ENCODE measurements at regions not wholly inside any gene's neighbourhood (a gene's known extent, or its start where the extent isn't known, plus 50 kb on each side); places are given as distances from the start of the nearest gene placed in this dataset.

DNA sequence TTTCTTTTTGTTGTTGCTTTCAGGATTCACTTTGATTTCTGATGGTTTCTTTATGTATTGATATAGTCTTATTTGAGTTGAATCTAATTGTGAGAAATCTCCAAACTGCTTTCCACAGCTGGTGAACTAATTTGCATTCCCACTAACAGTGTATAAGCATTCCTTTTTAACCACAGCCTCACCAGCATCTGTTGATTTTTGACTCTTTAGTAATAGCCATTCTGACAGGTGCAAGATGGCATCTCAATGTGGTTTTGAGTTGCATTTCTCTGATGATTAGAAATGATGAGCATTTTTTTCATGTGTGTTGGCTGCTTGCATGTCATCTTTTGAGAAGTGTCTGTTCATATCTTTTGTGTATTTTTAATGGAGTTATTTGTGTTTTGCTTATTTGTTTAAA is 1023.1 kb downstream of the SH3BGRL start:
- no peak for DNase-seq (ENCODE audit: low read depth)
- Histone ChIP-seq H3K36me3 (ENCODE audit: control insufficient read depth, insufficient read depth, low read length, severe bottlenecking) (no peaks in the 10 kb centered on the region), H3K4me1 (ENCODE audit: control insufficient read depth, insufficient read depth, low read length) (no peaks in the 10 kb centered on the region), H3K4me3 (ENCODE audit: low read length) (no peak overlapping the region), H3K27me3 (replicated peaks; ENCODE audit: control insufficient read depth, insufficient read depth, low read length) (no peaks in the 10 kb centered on the region), H3K9me3 (ENCODE audit: control insufficient read depth, low read length) (peaks cover 18% of the 10 kb centered on the region), H3K9ac (ENCODE audit: low read length) (no peak overlapping the region)

DNA sequence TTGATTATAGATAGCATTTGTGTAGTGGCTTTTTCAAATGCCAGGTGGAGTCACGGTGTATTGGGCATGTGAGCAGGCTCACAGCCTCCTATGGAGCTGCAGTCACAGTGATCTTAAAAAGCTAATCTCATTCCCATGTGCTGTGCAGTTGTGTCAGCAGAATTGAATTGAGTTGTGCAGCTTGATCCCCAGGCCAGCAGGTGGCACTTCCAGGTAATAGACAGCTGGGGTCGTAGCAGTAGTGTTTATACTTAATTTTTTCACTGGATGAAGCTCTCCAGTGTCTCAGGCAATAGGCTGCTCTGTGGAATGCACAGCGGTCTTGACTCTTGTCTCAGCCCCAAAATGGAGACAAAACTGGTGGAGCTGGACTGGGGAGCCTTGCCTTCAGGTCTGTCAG is 1028.1 kb downstream of the SH3BGRL start:
- no peaks in the 10 kb centered on the region for H3K27me3 ChIP-seq (replicated peaks; ENCODE audit: control insufficient read depth, insufficient read depth, low read length)
- DNase-seq (ENCODE audit: low read depth): no peak
- H3K9ac ChIP-seq (ENCODE audit: low read length): no peak overlapping the region
- peaks cover 13% of the 10 kb centered on the region for H3K9me3 ChIP-seq (ENCODE audit: control insufficient read depth, low read length)
- no peaks in the 10 kb centered on the region for H3K4me1 ChIP-seq (ENCODE audit: control insufficient read depth, insufficient read depth, low read length)
- no peak overlapping the region for H3K4me3 ChIP-seq (ENCODE audit: low read length)
- H3K36me3 ChIP-seq (ENCODE audit: control insufficient read depth, insufficient read depth, low read length, severe bottlenecking): no peaks in the 10 kb centered on the region

DNA sequence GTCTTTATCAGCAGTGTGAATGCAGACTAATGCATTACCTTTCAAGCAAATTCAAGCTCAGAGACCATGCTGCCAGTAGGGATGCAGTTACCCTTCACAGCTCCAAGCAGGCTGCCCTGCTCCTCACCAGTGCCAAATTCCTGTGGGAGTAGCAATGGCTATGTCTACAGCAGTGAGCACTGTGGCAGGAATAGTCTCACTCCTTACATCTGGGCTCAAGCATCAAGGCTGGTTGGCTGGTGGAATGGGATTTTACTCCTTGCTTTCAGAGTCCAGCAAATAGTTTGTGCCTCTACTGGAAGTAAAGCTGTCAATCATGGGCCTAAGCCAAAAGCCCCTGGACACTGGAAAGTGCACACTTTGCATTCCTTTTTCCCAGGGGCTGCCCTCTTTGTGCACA is 1030.8 kb downstream of the SH3BGRL start:
- Histone ChIP-seq H3K9me3 (ENCODE audit: control insufficient read depth, low read length) (peaks cover 13% of the 10 kb centered on the region), H3K4me1 (ENCODE audit: control insufficient read depth, insufficient read depth, low read length) (no peaks in the 10 kb centered on the region), H3K36me3 (ENCODE audit: control insufficient read depth, insufficient read depth, low read length, severe bottlenecking) (no peaks in the 10 kb centered on the region), H3K27me3 (replicated peaks; ENCODE audit: control insufficient read depth, insufficient read depth, low read length) (no peaks in the 10 kb centered on the region), H3K4me3 (ENCODE audit: low read length) (no peak overlapping the region), H3K9ac (ENCODE audit: low read length) (no peak overlapping the region)
- DNase-seq (ENCODE audit: low read depth): no peak

DNA sequence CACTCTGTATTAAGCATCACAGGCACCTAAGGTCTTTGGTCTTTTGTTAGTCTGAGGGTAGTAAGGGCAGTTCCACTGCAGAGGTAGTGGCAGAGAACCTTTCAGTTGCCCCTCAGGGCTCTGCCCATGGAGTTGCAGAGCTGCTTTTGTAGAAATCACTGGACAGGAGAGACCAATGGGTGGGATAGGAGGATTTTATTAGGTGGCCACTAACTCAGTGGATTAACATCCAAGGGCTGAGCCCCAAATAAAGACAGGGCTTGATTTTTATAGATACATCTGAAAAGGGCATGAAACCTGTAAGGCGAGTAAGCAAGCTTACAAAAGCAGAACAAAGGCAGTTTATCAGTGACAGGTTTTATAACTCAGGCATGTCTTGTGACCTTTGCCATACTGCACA is 1035.4 kb downstream of the SH3BGRL start:
- no peaks in the 10 kb centered on the region for H3K27me3 ChIP-seq (replicated peaks; ENCODE audit: control insufficient read depth, insufficient read depth, low read length)
- H3K9ac ChIP-seq (ENCODE audit: low read length): no peak overlapping the region
- no peaks in the 10 kb centered on the region for H3K36me3 ChIP-seq (ENCODE audit: control insufficient read depth, insufficient read depth, low read length, severe bottlenecking)
- H3K4me3 ChIP-seq (ENCODE audit: low read length): no peak overlapping the region
- no peak for DNase-seq (ENCODE audit: low read depth)
- no peaks in the 10 kb centered on the region for H3K4me1 ChIP-seq (ENCODE audit: control insufficient read depth, insufficient read depth, low read length)
- peaks cover 21% of the 10 kb centered on the region for H3K9me3 ChIP-seq (ENCODE audit: control insufficient read depth, low read length)

All from adipocyte (in vitro differentiated cells).